GM19324 (cell line): ENCODE measurements at regions not wholly inside any gene's neighbourhood (a gene's known extent, or its start where the extent isn't known, plus 50 kb on each side); places are given as distances from the start of the nearest gene placed in this dataset.

Experiments used
- ATAC-seq: cut with Tn5 transposase; IDR thresholded peaks from one replicate; pipeline ENCODE4 v1.9.1; 2021; ENCODE audit warnings: mild to moderate bottlenecking, moderate library complexity; ENCODE audit not compliant: unreplicated experiment, low FRiP score

- ATAC-seq = no peak
Measured at GRCh38 chr5:165244407-165244806, 1739.0 kb downstream of the MAT2B start.

- ATAC-seq = no peak
Measured at GRCh38 chr5:165258197-165258771, 1752.9 kb downstream of the MAT2B start.

- no peak for ATAC-seq
Measured at GRCh38 chr5:165260426-165260825, 1755.0 kb downstream of the MAT2B start.

- no peak for ATAC-seq
Measured at GRCh38 chr5:165263536-165263935, 1758.1 kb downstream of the MAT2B start.

GRCh38 chr5:165266939-165267338 is 1761.5 kb downstream of the MAT2B start:
- no peak for ATAC-seq

GRCh38 chr5:165272436-165272835 is 1767.0 kb downstream of the MAT2B start:
- ATAC-seq = no peak

- ATAC-seq = no peak
Measured at GRCh38 chr5:165277661-165278060, 1772.2 kb downstream of the MAT2B start.

- ATAC-seq = no peak
Measured at GRCh38 chr5:165282491-165282890, 1777.1 kb downstream of the MAT2B start.

- ATAC-seq = no peak
Measured at GRCh38 chr5:165286692-165287091, 1781.3 kb downstream of the MAT2B start.

GRCh38 chr5:165290535-165290934 is 1785.1 kb downstream of the MAT2B start:
- no peak for ATAC-seq

- no peak for ATAC-seq
Measured at GRCh38 chr5:165296401-165297130, 1791.1 kb downstream of the MAT2B start.

GRCh38 chr5:165304193-165304827 is 1798.9 kb downstream of the MAT2B start:
- ATAC-seq = no peak

- no peak for ATAC-seq
Measured at GRCh38 chr5:165305596-165305995, 1800.2 kb downstream of the MAT2B start.

GRCh38 chr5:165309446-165309845 is 1804.0 kb downstream of the MAT2B start:
- ATAC-seq = no peak

- ATAC-seq = no peak
Measured at GRCh38 chr5:165310031-165310430, 1804.6 kb downstream of the MAT2B start.

- no peak for ATAC-seq
Measured at GRCh38 chr5:165321912-165322311, 1816.5 kb downstream of the MAT2B start.

- ATAC-seq = no peak
Measured at GRCh38 chr5:165325221-165325620, 1819.8 kb downstream of the MAT2B start.

GRCh38 chr5:165327631-165328030 is 1822.2 kb downstream of the MAT2B start:
- ATAC-seq = no peak

GRCh38 chr5:165328846-165329245 is 1823.4 kb downstream of the MAT2B start:
- no peak for ATAC-seq

GRCh38 chr5:165333623-165334022 is 1828.2 kb downstream of the MAT2B start:
- no peak for ATAC-seq

GRCh38 chr5:165334201-165334600 is 1828.8 kb downstream of the MAT2B start:
- no peak for ATAC-seq

- ATAC-seq = no peak
Measured at GRCh38 chr5:165349735-165350134, 1844.3 kb downstream of the MAT2B start.
